ENCODE measurements at regions not wholly inside any gene's neighbourhood (a gene's known extent, or its start where the extent isn't known, plus 50 kb on each side); places are given as distances from the start of the nearest gene placed in this dataset.

DNA sequence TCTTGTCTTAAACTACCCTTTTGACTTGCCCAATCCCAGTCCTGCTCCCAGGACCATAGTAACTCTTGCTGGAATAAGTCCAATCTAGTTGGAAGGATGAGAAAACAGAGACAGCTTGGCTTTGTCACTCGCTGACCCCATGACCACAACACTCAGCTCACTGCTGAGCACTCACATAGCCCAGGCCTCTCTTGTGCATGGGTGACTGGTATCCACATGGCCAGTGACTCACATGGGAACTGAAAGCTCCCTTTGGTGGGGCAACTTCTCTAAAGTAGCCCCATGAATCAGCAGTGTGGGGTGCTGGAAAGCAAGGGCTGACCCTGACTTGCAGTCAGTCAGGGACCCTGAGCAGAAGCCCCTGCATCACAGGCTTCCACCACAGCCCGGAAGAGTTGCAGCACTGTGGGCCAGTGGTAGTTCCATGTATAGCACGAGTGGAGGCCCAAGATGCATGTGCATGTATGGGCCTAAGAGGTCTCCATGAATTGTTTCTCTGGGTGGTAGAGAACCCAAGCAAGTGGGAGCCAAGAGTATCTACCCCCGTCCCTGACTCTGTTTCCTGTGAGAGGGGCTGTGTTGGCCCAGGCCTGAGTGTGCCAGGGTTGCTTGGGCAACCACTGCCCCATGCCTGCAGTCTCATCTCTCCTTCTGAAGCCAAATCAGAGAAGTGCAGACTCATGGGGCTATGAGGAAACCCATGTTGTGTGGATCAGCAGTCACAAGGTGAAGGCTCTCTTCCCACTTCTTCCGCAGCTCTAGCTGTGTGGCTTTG, 62.1 kb upstream of the XCR1 start:
- H3K4me1 Mint-ChIP-seq = peaks cover 3% of the 10 kb centered on the region; the same call in 1 of the 2 replicates
- H3K36me3 Mint-ChIP-seq = no peaks in the 10 kb centered on the region
- ATAC-seq (no peak), DNase-seq (ENCODE audit: low spot score) (no peak)
- no peak overlapping the region for H3K4me3 Mint-ChIP-seq
- TF ChIP-seq, protein P1, sequence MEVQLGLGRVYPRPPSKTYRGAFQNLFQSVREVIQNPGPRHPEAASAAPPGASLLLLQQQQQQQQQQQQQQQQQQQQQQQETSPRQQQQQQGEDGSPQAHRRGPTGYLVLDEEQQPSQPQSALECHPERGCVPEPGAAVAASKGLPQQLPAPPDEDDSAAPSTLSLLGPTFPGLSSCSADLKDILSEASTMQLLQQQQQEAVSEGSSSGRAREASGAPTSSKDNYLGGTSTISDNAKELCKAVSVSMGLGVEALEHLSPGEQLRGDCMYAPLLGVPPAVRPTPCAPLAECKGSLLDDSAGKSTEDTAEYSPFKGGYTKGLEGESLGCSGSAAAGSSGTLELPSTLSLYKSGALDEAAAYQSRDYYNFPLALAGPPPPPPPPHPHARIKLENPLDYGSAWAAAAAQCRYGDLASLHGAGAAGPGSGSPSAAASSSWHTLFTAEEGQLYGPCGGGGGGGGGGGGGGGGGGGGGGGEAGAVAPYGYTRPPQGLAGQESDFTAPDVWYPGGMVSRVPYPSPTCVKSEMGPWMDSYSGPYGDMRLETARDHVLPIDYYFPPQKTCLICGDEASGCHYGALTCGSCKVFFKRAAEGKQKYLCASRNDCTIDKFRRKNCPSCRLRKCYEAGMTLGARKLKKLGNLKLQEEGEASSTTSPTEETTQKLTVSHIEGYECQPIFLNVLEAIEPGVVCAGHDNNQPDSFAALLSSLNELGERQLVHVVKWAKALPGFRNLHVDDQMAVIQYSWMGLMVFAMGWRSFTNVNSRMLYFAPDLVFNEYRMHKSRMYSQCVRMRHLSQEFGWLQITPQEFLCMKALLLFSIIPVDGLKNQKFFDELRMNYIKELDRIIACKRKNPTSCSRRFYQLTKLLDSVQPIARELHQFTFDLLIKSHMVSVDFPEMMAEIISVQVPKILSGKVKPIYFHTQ (CRISPR knock-in tag; IDR thresholded peaks at IDR 0.05) = no peak
- TF ChIP-seq, protein P2, sequence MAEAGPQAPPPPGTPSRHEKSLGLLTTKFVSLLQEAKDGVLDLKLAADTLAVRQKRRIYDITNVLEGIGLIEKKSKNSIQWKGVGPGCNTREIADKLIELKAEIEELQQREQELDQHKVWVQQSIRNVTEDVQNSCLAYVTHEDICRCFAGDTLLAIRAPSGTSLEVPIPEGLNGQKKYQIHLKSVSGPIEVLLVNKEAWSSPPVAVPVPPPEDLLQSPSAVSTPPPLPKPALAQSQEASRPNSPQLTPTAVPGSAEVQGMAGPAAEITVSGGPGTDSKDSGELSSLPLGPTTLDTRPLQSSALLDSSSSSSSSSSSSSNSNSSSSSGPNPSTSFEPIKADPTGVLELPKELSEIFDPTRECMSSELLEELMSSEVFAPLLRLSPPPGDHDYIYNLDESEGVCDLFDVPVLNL (CRISPR knock-in tag; IDR thresholded peaks at IDR 0.05; ENCODE audit: borderline replicate concordance, low read depth) = no peak
- TF ChIP-seq ZNF396 (CRISPR knock-in tag; IDR thresholded peaks at IDR 0.05; ENCODE audit: borderline replicate concordance) = no peak
- no peak for TF ChIP-seq OVOL2 (CRISPR knock-in tag; IDR thresholded peaks at IDR 0.05; ENCODE audit: borderline replicate concordance)
- TF ChIP-seq RELA (CRISPR knock-in tag; IDR thresholded peaks at IDR 0.05; ENCODE audit: borderline replicate concordance) = no peak
- TF ChIP-seq, protein P3, sequence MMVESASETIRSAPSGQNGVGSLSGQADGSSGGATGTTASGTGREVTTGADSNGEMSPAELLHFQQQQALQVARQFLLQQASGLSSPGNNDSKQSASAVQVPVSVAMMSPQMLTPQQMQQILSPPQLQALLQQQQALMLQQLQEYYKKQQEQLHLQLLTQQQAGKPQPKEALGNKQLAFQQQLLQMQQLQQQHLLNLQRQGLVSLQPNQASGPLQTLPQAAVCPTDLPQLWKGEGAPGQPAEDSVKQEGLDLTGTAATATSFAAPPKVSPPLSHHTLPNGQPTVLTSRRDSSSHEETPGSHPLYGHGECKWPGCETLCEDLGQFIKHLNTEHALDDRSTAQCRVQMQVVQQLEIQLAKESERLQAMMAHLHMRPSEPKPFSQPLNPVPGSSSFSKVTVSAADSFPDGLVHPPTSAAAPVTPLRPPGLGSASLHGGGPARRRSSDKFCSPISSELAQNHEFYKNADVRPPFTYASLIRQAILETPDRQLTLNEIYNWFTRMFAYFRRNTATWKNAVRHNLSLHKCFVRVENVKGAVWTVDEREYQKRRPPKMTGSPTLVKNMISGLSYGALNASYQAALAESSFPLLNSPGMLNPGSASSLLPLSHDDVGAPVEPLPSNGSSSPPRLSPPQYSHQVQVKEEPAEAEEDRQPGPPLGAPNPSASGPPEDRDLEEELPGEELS (CRISPR knock-in tag; IDR thresholded peaks at IDR 0.05) = no peak
- TF ChIP-seq ZBTB21 (CRISPR knock-in tag; IDR thresholded peaks at IDR 0.05; ENCODE audit: borderline replicate concordance) = no peak
- TF ChIP-seq, protein P4, sequence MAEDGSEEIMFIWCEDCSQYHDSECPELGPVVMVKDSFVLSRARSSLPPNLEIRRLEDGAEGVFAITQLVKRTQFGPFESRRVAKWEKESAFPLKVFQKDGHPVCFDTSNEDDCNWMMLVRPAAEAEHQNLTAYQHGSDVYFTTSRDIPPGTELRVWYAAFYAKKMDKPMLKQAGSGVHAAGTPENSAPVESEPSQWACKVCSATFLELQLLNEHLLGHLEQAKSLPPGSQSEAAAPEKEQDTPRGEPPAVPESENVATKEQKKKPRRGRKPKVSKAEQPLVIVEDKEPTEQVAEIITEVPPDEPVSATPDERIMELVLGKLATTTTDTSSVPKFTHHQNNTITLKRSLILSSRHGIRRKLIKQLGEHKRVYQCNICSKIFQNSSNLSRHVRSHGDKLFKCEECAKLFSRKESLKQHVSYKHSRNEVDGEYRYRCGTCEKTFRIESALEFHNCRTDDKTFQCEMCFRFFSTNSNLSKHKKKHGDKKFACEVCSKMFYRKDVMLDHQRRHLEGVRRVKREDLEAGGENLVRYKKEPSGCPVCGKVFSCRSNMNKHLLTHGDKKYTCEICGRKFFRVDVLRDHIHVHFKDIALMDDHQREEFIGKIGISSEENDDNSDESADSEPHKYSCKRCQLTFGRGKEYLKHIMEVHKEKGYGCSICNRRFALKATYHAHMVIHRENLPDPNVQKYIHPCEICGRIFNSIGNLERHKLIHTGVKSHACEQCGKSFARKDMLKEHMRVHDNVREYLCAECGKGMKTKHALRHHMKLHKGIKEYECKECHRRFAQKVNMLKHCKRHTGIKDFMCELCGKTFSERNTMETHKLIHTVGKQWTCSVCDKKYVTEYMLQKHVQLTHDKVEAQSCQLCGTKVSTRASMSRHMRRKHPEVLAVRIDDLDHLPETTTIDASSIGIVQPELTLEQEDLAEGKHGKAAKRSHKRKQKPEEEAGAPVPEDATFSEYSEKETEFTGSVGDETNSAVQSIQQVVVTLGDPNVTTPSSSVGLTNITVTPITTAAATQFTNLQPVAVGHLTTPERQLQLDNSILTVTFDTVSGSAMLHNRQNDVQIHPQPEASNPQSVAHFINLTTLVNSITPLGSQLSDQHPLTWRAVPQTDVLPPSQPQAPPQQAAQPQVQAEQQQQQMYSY (CRISPR knock-in tag; IDR thresholded peaks at IDR 0.05) = no peak
- TF ChIP-seq SOX15 (CRISPR knock-in tag; IDR thresholded peaks at IDR 0.05) = no peak
- TF ChIP-seq, protein P5, sequence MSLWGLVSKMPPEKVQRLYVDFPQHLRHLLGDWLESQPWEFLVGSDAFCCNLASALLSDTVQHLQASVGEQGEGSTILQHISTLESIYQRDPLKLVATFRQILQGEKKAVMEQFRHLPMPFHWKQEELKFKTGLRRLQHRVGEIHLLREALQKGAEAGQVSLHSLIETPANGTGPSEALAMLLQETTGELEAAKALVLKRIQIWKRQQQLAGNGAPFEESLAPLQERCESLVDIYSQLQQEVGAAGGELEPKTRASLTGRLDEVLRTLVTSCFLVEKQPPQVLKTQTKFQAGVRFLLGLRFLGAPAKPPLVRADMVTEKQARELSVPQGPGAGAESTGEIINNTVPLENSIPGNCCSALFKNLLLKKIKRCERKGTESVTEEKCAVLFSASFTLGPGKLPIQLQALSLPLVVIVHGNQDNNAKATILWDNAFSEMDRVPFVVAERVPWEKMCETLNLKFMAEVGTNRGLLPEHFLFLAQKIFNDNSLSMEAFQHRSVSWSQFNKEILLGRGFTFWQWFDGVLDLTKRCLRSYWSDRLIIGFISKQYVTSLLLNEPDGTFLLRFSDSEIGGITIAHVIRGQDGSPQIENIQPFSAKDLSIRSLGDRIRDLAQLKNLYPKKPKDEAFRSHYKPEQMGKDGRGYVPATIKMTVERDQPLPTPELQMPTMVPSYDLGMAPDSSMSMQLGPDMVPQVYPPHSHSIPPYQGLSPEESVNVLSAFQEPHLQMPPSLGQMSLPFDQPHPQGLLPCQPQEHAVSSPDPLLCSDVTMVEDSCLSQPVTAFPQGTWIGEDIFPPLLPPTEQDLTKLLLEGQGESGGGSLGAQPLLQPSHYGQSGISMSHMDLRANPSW (CRISPR knock-in tag; conservative IDR thresholded peaks at IDR 0.05; ENCODE audit: low read depth) = no peak
- TF ChIP-seq, protein P6, sequence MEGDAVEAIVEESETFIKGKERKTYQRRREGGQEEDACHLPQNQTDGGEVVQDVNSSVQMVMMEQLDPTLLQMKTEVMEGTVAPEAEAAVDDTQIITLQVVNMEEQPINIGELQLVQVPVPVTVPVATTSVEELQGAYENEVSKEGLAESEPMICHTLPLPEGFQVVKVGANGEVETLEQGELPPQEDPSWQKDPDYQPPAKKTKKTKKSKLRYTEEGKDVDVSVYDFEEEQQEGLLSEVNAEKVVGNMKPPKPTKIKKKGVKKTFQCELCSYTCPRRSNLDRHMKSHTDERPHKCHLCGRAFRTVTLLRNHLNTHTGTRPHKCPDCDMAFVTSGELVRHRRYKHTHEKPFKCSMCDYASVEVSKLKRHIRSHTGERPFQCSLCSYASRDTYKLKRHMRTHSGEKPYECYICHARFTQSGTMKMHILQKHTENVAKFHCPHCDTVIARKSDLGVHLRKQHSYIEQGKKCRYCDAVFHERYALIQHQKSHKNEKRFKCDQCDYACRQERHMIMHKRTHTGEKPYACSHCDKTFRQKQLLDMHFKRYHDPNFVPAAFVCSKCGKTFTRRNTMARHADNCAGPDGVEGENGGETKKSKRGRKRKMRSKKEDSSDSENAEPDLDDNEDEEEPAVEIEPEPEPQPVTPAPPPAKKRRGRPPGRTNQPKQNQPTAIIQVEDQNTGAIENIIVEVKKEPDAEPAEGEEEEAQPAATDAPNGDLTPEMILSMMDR (IDR thresholded peaks at IDR 0.05) = no peak
- TF ChIP-seq SMAD3 (CRISPR knock-in tag; IDR thresholded peaks at IDR 0.05; ENCODE audit: borderline replicate concordance) = no peak
- TF ChIP-seq, protein P7, sequence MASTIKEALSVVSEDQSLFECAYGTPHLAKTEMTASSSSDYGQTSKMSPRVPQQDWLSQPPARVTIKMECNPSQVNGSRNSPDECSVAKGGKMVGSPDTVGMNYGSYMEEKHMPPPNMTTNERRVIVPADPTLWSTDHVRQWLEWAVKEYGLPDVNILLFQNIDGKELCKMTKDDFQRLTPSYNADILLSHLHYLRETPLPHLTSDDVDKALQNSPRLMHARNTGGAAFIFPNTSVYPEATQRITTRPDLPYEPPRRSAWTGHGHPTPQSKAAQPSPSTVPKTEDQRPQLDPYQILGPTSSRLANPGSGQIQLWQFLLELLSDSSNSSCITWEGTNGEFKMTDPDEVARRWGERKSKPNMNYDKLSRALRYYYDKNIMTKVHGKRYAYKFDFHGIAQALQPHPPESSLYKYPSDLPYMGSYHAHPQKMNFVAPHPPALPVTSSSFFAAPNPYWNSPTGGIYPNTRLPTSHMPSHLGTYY (CRISPR knock-in tag; IDR thresholded peaks at IDR 0.05) = no peak
- TF ChIP-seq, protein P8, sequence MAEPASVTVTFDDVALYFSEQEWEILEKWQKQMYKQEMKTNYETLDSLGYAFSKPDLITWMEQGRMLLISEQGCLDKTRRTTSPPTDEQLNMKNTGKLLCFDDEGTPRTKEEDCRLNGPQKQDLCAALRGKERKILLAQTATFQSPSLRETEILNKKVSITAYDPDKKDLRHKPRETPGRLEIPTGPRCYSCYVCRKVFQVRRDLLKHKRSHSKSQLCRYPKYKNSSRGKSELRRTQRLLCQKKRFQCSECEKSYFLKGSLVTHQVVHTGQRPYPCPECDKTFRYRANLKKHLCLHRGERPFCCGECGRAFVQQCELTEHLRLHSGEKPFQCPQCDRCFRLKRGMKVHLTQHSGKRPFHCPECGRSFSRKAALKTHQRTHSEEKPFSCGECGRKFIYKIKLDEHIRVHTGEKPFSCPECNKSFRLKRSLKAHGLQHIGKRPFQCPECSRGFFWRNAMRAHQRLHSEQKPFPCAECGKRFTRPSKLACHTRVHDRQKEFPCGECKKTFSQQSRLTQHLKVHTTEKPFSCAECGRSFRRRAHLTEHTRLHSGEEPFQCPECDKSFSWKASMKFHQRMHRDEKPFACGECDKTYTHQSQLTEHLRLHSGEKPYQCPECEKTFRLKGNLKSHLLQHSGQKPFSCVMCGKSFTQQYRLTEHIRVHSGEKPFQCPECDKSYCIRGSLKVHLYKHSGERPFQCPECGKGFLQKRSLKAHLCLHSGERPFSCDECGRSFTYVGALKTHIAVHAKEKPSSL (CRISPR knock-in tag; conservative IDR thresholded peaks at IDR 0.05) = no peak
- no peak for TF ChIP-seq ZNF263 (CRISPR knock-in tag; IDR thresholded peaks at IDR 0.05; ENCODE audit: low read depth)
- no peak for TF ChIP-seq NFE2L1 (CRISPR knock-in tag; IDR thresholded peaks at IDR 0.05)
- TF ChIP-seq NFYB (CRISPR knock-in tag; conservative IDR thresholded peaks at IDR 0.05; ENCODE audit: low read depth) = no peak
- H3K9me3 Mint-ChIP-seq = no peaks in the 10 kb centered on the region
- H3K27me3 Mint-ChIP-seq (ENCODE audit: low read depth) = no peaks in the 10 kb centered on the region; the same call in 1 of the 2 replicates
- H3K27ac Mint-ChIP-seq = no peak overlapping the region
- ChIA-PET POLR2A (no interaction called here), CTCF (interaction anchor here (2.7 kb wide), 1 partner anchor 10 kb away, joined by 8 read pairs; no protein-coding TSS in a partner anchor)
